GM12878 (cell line): ENCODE measurements at regions not wholly inside any gene's neighbourhood (a gene's known extent, or its start where the extent isn't known, plus 50 kb on each side); places are given as distances from the start of the nearest gene placed in this dataset.

Experiments
- ATAC-seq: fragments of 200-7000 bp; cut with Tn5 transposase; 3 replicates; pipeline ENCODE4 v1.9.1; 2020; ENCODE audit warnings: mild to moderate bottlenecking, moderate library complexity
- BruUV-seq: library from RNA; stranded (reverse); fragments of 400-500 nt; replicated peaks from 2 replicates; lab custom pipeline; 2021; lab: Mats Ljungman, UMichigan
- CTCF ChIA-PET: fragments of 300-600 bp; sonication (Branson Sonifier 250); formaldehyde crosslinking; extraction: SDS; loops from one replicate; lab custom pipeline; 2021; ENCODE audit warnings: inconsistent platforms; lab: Yijun Ruan, JAX
- POLR2A ChIA-PET: fragments of 350-600 bp; formaldehyde crosslinking; extraction: SDS; loops from one replicate; lab custom pipeline; 2021; ENCODE audit warnings: inconsistent platforms; lab: Charles Lee
- RAD21 ChIA-PET: fragments of 300-600 bp; sonication (Branson Sonifier 250); formaldehyde crosslinking; loops from one replicate; lab custom pipeline; 2023; ENCODE audit warnings: antibody characterized with exemption; ENCODE audit not compliant: unreplicated experiment; lab: Charles Lee
- SMC1A ChIA-PET: fragments of 300-600 bp; sonication (Branson Sonifier 250); formaldehyde crosslinking; loops from one replicate; lab custom pipeline; 2023; ENCODE audit not compliant: unreplicated experiment, uncharacterized antibody; lab: Charles Lee
- DNase-seq: peaks from one replicate; pipeline ENCODE4 v3.0.0-alpha.2; 2011; ENCODE audit warnings: low read depth, low spot score
- FAIRE-seq: peaks from 3 replicates; lab custom pipeline; 2011; peaks lifted over from hg19 to GRCh38; lab: Jason Lieb, UNC
- H2AFZ ChIP-seq: 2 replicates; pipeline ENCODE4 v1.6.0; 2011; ENCODE audit warnings: low read depth, low read length, control low read depth; ENCODE audit not compliant: control insufficient read depth
- H3K27ac ChIP-seq: 2 replicates; pipeline ENCODE4 v1.5.1; 2011; ENCODE audit warnings: control low read depth; ENCODE audit not compliant: control insufficient read depth, insufficient read depth
- H3K27me3 ChIP-seq, 2 experiments: replicated peaks in 1 of 2; 2 replicates each; pipeline versions ENCODE4 v1.6.0 to v1.6.1; 2011; ENCODE audit warnings: low read length in 1 of 2; ENCODE audit not compliant: control insufficient read depth in 2 of 2, insufficient read depth in 2 of 2
- H3K36me3 ChIP-seq, 2 experiments: 2 replicates each; pipeline ENCODE4 v1.5.1; 2011; ENCODE audit warnings: low read length in 1 of 2; ENCODE audit not compliant: control insufficient read depth in 2 of 2, insufficient read depth in 2 of 2
- H3K4me1 ChIP-seq: 2 replicates; pipeline ENCODE4 v1.6.1; 2011; ENCODE audit warnings: mild to moderate bottlenecking, low read length, moderate library complexity, mixed read lengths; ENCODE audit not compliant: control insufficient read depth, insufficient read depth
- H3K4me2 ChIP-seq: 2 replicates; pipeline ENCODE4 v1.6.0; 2011; ENCODE audit warnings: control low read depth; ENCODE audit not compliant: control insufficient read depth, insufficient read depth
- H3K4me3 ChIP-seq: fragments of 200-600 bp; sonication (generic); 2 replicates; pipeline ENCODE4 v1.5.1; 2016
- H3K79me2 ChIP-seq: 2 replicates; pipeline ENCODE4 v1.6.0; 2011; ENCODE audit warnings: low read length; ENCODE audit not compliant: control insufficient read depth, insufficient read depth
- H3K9ac ChIP-seq: 2 replicates; pipeline ENCODE4 v1.8.0; 2011; ENCODE audit warnings: low read length, control low read depth, mixed read lengths; ENCODE audit not compliant: control insufficient read depth, insufficient read depth
- H3K9me3 ChIP-seq: replicated peaks from 3 replicates; pipeline ENCODE4 v1.5.1; 2011; ENCODE audit warnings: mild to moderate bottlenecking, low read length; ENCODE audit not compliant: control insufficient read depth, insufficient read depth
- H4K20me1 ChIP-seq: 2 replicates; pipeline ENCODE4 v1.6.0; 2011; ENCODE audit not compliant: control insufficient read depth, insufficient read depth
- CHD1 ChIP-seq: IDR thresholded peaks from 2 replicates; pipeline ENCODE4 v1.6.1; 2012; ENCODE audit warnings: low read depth, low read length, improper control_type of control experiment
- CREM ChIP-seq: IDR thresholded peaks from 2 replicates; pipeline ENCODE4 v1.6.1; 2014; ENCODE audit warnings: antibody characterized with exemption, low read depth
- CUX1 ChIP-seq: IDR thresholded peaks from 2 replicates; pipeline ENCODE4 v1.6.1; 2012; ENCODE audit warnings: improper control_type of control experiment, low read depth, low read length; ENCODE audit not compliant: insufficient replicate concordance
- ESRRA ChIP-seq: IDR thresholded peaks from 2 replicates; pipeline ENCODE4 v1.6.1; 2012; ENCODE audit warnings: mild to moderate bottlenecking, low read length, improper control_type of control experiment
- GABPA ChIP-seq: IDR thresholded peaks from 2 replicates; pipeline ENCODE4 v1.6.1; 2014; ENCODE audit warnings: antibody characterized with exemption, low read depth, mild to moderate bottlenecking, inconsistent platforms
- HCFC1 ChIP-seq: fragments of 150-350 bp; IDR thresholded peaks from 2 replicates; pipeline ENCODE4 v1.6.1; 2014; ENCODE audit warnings: low read length
- MEF2B ChIP-seq: fragments of 450-650 bp; IDR thresholded peaks from 2 replicates; pipeline ENCODE4 v1.6.1; 2018; ENCODE audit warnings: mild to moderate bottlenecking, moderate library complexity; ENCODE audit not compliant: partially characterized antibody, poor library complexity, severe bottlenecking
- MLLT1 ChIP-seq: fragments of 450-650 bp; IDR thresholded peaks from 2 replicates; pipeline ENCODE4 v1.6.1; 2016; ENCODE audit warnings: mild to moderate bottlenecking
- NFIC ChIP-seq: IDR thresholded peaks from 2 replicates; pipeline ENCODE4 v1.6.1; 2012; ENCODE audit warnings: low read depth, mild to moderate bottlenecking, inconsistent platforms, low read length, moderate library complexity
- RFX5 ChIP-seq: IDR thresholded peaks from 2 replicates; pipeline ENCODE4 v1.6.1; 2011; ENCODE audit warnings: low read depth, low read length, improper control_type of control experiment
- SIX5 ChIP-seq: IDR thresholded peaks from 2 replicates; pipeline ENCODE4 v1.6.1; 2011; ENCODE audit warnings: mild to moderate bottlenecking, low read depth, low read length, moderate library complexity; ENCODE audit not compliant: severe bottlenecking
- YBX1 ChIP-seq: fragments of 450-650 bp; IDR thresholded peaks from 2 replicates; pipeline ENCODE4 v1.6.1; 2016; ENCODE audit warnings: antibody characterized with exemption
- YY1 ChIP-seq: IDR thresholded peaks from 2 replicates; pipeline ENCODE4 v1.6.1; 2011; ENCODE audit warnings: low read depth, mild to moderate bottlenecking, low read length
- WGBS: methylation state at CpG from one replicate; pipeline ENCODE4 v1.1.6; 2016; ENCODE audit warnings: low lambda C conversion rate; ENCODE audit not compliant: insufficient replicate concordance, insufficient coverage; ENCODE audit errors: missing lambda C conversion rate; 5-methylcytosine and 5-hydroxymethylcytosine counted together
- in situ Hi-C: fragments of 300-500 bp; cut with MboI; formaldehyde crosslinking; loops from 9 replicates; pipeline ENCODE4 v1.14.3; 2018; ENCODE audit warnings: mixed read lengths
- intact Hi-C: fragments of 100-400 bp; cut with micrococcal nuclease; formaldehyde crosslinking; loops from one replicate; pipeline ENCODE4 v1.14.2; 2022; ENCODE audit not compliant: unreplicated experiment

DNA sequence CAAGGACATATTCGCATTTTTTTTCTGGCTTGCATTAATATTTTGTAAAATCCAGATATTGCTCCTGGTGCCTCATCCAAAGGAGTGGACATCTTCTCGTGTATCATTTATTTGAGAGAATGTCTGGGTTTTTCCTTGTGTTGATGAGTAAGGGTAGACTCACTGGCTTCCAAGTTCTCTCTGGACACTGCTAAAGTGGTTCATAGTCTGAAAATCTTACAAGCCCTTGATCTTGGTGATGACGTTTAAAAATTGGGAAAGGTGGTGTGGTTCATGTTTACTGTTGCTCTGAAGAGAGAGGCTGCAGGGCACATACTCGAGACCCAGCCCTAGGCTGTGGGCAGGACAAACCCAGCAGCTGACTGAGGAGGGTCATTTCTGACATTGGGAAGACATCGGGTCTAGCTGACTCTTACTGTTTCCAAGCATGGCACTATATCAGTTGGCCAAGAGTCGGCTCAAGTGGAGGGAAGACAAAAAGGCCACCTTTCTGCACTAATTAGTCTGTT lies 296.2 kb downstream of the LMX1A start:
- in situ Hi-C loops: loop anchor here (10.0 kb wide), 1 partner anchor 1646 kb away; no protein-coding TSS in a partner anchor
- intact Hi-C loops: no loop called here
- SMC1A ChIA-PET: no interaction called here

GRCh38 chr1:165057956-165058355 lies 298.6 kb downstream of the LMX1A start:
- Histone ChIP-seq H3K27ac (no peak overlapping the region), H4K20me1 (no peaks in the 10 kb centered on the region), H3K9me3 (no peaks in the 10 kb centered on the region), H3K4me3 (no peak overlapping the region), H2AFZ (no peak overlapping the region), H3K4me1 (no peaks in the 10 kb centered on the region), H3K27me3 (no peaks in the 10 kb centered on the region; a peak in 1 of 4 replicates), H3K79me2 (no peaks in the 10 kb centered on the region), H3K9ac (no peak overlapping the region), H3K4me2 (no peak overlapping the region), H3K36me3 (no peaks in the 10 kb centered on the region)
- TF ChIP-seq YY1 (no peak), MLLT1 (no peak), SIX5 (no peak), ESRRA (no peak), CREM (no peak), RFX5 (no peak), NFIC (no peak), CUX1 (no peak), MEF2B (no peak)
- DNase-seq: no peak
- BruUV-seq: no TSS peak
- CTCF ChIA-PET: interaction anchor here (1.0 kb wide), 1 partner anchor 15 kb away, joined by 4 read pairs; no protein-coding TSS in a partner anchor
- WGBS: 0% methylated on average over 3 of the region's 3 CpGs
- SMC1A ChIA-PET: no interaction called here
- intact Hi-C loops (no loop called here), in situ Hi-C loops (no loop called here)
- no peak for FAIRE-seq
- ATAC-seq: no peak
- POLR2A ChIA-PET: no interaction called here
- RAD21 ChIA-PET: no interaction called here

More for the DNA sequence above, 296.2 kb downstream of the LMX1A start:
- Histone ChIP-seq H3K4me3 (no peak overlapping the region), H3K9me3 (no peaks in the 10 kb centered on the region), H3K79me2 (no peaks in the 10 kb centered on the region), H3K4me2 (no peak overlapping the region), H3K4me1 (no peaks in the 10 kb centered on the region), H3K9ac (no peak overlapping the region), H3K27me3 (no peaks in the 10 kb centered on the region; a peak in 1 of 4 replicates), H4K20me1 (no peaks in the 10 kb centered on the region), H2AFZ (no peak overlapping the region), H3K36me3 (no peaks in the 10 kb centered on the region), H3K27ac (no peak overlapping the region)
- FAIRE-seq: no peak
- no TSS peak for BruUV-seq
- TF ChIP-seq CHD1: no peak
- TF ChIP-seq GABPA: no peak
- TF ChIP-seq YBX1: no peak
- TF ChIP-seq HCFC1: no peak
- POLR2A ChIA-PET: no interaction called here
- CTCF ChIA-PET: no interaction called here
- RAD21 ChIA-PET: no interaction called here
- ATAC-seq: no peak
- WGBS: 8% methylated on average over 6 of the region's 6 CpGs
- no peak for DNase-seq
